Stimulated activated CD8-positive, alpha-beta memory T cell treated with anti-CD3 and anti-CD28 coated beads, Interleukin-12 subunit alpha, Interleukin-12 subunit beta, amount 100 ng/mL, for 24 hours (primary cell): ENCODE measurements at regions not wholly inside any gene's neighbourhood (a gene's known extent, or its start where the extent isn't known, plus 50 kb on each side); places are given as distances from the start of the nearest gene placed in this dataset.
"Not testable (repeated sequence)": the region's sequence is repeated elsewhere in the genome, so short reads cannot be mapped to it uniquely, and the experiment has no call there.

Experiments
- DNase-seq: peaks from one replicate; pipeline ENCODE4 v3.0.0-alpha.2; 2020; ENCODE audit errors: extremely low read depth

DNA sequence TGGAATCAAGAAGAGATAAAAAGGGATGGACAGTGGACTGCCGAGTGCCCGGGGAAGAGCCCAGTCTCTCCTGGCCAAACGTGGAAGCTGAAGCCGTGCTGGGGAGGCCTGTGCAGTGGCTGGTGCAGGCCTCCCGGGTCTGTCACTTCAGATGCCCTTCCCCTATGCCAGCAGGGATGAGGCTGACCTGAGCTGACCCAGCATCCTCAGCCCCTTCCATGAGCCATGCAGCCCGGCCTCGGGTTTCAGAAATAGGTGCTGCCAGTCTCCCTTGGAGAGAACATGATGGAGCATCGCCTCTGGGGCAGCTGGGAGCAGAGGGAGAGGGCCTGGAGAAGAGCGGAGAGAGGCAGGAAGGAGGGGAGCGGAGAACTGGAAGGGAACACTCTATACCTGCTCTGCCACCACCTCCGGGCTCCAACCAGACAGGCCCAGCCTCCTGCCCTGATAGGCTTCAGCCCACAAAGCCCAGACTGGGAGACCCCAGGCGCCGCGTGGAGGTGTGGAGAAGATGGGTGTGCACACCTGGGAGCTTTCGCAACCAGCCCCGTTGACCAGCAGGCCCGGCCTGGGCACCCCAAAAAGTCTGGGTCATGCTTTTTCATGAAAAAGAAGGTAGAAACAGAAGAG lies 68.6 kb upstream of the PPP2R2D start:
- DNase-seq = no peak

- DNase-seq = no peak
Observed at GRCh38 chr10:131833013-131833412, 67.8 kb upstream of the PPP2R2D start.

DNA sequence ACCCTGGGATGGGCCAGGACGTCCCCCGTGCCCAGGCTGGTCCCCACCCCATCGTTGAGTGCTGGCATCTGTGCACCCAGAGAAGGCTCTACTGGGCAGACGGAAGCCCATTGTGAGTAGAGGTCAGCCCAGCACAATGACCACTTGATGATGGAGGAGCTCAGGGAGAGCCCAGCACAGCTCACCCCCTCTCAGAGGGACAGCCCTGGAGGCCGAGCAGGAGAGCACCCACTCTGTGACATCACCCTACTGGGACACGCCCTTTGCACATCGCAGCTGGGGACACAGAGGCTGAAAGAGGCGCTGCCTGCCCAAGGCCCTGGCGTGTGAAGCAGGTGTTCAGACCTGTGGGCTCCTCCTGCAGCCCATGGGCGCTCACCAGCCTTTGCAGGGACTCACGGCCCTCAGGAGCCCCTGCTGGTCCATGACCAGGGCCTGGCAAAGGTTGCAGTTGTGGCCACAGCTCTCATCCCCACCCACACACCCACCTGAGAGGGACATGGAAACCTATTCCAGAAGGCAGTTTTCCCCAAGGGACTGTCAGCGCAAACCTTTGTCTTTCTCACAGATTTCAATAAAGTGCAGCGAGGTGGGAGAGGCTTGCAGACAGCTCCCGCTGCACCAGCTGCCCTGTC lies 67.2 kb upstream of the PPP2R2D start:
- no peak for DNase-seq

- no peak for DNase-seq
Observed at GRCh38 chr10:131834152-131834810, 66.5 kb upstream of the PPP2R2D start.

DNA sequence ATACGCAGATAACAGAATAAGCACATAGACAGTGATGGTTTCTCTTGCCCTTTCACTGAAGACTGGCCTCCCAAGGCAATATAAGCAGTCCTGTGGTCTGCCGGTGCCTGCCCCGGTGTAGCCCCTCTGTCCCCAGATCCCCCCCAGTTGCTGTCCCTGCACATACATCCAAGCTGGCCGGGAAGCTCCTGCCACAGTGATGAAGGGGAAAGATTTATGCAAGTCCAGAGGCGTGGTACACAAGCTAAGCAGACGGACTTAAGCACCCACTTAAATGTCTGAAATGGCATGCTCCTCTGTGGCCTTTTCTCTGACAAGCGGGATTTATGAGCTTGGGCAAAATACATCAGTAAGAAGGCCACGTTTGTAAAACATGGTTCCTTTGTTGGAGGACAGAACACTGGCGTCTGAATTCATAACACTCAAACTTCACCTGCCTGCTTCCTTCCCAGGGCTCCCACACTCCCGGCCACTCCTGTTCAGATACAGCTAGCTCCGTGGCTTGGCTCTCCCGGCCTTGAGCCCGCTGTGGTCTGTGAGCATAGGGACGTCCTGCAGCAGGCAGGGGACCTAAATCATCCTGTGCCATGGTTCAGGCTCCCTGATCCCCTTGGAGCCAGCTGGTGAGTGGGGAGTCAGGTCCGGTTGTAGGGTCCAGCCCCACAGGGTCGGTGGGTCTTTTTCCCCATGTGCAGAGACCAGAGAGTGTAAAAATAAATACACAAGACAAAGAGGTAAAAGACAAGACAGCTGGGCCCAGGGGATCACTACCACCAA lies 61.7 kb upstream of the PPP2R2D start:
- DNase-seq = no peak

GRCh38 chr10:131839880-131840787 lies 60.7 kb upstream of the PPP2R2D start:
- DNase-seq = not testable (repeated sequence)

- no peak for DNase-seq
Observed at GRCh38 chr10:131840788-131841118, 60.1 kb upstream of the PPP2R2D start.

DNA sequence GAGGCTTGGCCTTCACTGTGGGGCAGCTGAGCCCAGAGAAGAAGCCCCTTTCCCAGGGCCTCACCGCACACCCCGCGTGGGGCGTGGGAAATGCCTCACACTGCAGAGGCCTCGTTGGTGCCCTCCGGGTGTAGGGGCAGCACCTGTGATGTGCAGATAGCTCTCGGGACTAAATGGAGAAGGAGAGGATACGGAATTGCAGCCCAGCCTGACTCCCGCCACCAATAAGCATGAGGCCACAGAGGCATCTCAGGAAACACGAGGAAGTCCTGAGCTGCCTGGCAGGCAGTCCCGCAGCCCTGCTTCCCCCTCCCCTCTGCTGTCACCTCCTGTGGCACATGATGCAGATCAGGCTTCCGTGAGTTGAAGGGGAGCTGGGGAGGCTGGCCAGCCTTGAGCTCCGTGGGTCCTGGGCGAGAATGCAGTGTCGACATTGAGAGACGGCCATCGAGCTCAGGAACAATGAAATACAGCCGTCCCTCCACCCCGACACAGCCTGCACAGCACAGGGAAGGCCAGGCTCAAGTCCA lies 59.6 kb upstream of the PPP2R2D start:
- no peak for DNase-seq

GRCh38 chr10:131841661-131842139 lies 59.1 kb upstream of the PPP2R2D start:
- DNase-seq = no peak

- DNase-seq = no peak
Observed at GRCh38 chr10:131842351-131843088, 58.3 kb upstream of the PPP2R2D start.

GRCh38 chr10:131843089-131843595 lies 57.7 kb upstream of the PPP2R2D start:
- DNase-seq = no peak

DNA sequence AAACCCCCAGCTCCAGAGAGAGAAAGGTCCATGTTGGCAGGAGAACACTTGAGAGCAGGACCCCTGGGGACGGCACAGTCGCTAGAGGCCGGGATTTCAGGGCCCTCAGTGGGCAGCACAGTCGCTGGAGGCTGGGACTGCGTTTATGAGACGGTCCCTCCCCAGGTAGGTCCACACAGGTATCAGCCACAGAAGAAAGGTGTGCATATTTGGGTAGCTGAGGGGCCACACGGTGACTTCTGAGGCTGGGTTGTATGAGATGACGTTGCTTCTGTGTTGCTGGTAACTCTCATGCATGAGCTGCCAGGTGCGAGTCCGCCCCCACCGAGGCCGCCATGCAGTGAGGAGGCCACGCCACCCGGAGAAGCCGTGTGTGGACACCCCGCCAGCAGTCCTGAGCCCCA lies 56.9 kb upstream of the PPP2R2D start:
- no peak for DNase-seq

GRCh38 chr10:131844529-131845084 lies 56.2 kb upstream of the PPP2R2D start:
- no peak for DNase-seq

DNA sequence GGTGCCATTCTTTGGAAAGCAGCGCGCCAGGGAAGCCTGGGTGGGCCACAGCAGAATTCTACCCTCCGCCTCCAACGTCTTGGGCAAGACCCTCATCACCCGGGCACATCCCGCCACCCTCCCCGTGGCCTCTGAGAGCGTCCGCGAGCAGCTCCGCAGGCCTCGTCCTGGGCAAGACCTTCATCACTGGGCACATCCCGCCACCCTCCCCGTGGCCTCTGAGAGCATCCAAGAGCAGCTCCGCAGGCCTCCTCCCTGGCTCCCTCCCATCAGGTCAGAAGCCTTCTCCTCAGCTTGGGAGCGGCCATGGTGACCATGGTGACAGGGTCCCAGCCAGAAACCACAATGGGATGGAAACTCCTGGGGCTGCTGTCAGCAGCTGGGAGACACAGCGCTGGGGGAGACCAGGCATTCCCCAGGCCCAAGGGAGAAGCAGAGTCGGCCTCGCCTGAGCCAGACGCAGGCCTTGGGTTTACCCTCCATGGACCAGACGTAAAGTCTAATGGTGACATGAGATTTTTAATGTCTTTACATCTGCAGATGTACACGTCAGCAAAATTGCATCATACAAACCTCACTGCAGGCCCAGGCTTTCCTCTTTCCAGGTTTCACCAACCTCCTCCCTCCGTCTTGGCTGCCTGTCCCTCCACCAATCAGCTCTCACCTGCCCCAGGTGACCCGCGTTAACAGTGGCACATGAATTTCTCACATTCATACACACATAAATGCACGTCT lies 55.1 kb upstream of the PPP2R2D start:
- no peak for DNase-seq

DNA sequence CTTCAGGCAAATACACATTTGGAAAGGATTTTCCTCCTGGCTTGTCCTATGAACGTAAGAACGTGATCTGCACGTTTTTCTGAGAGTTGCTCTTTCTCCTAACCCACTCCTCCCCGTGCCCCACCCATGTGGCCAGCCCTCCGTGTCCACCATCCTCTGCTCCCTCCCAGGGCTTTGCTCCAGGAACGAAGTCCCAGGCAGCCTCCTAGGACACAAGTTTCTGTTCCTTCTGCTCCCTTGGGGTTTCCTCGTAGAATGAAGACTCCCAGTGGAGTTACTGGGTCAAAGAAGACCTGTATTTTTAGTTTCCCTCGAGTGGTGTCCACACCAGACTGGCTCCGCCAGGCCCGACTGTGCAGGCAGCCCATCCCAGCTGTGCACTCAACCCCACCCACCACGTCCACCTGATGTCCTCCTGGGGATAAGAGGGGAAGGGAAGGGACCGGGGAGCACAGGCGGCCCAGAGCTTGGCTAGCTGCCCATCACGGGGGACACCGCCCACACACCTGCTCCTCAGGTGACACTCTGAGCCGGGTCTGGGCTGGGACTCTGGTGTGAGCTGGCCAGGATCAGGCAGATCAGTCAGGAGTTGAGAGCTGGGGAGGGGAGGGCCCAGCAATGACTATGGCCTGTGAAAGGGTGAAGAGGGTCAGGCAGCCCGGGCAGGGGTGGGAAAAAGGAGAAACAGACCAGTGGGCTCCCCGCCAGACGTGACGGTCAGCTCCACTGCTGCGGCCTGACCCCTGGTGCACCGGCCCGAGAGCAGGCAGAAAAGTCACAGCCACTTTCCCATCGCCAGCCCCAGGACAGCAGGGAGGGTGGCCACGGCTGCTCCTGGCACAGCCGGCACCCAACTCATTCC lies 54.3 kb upstream of the PPP2R2D start:
- DNase-seq = no peak

DNA sequence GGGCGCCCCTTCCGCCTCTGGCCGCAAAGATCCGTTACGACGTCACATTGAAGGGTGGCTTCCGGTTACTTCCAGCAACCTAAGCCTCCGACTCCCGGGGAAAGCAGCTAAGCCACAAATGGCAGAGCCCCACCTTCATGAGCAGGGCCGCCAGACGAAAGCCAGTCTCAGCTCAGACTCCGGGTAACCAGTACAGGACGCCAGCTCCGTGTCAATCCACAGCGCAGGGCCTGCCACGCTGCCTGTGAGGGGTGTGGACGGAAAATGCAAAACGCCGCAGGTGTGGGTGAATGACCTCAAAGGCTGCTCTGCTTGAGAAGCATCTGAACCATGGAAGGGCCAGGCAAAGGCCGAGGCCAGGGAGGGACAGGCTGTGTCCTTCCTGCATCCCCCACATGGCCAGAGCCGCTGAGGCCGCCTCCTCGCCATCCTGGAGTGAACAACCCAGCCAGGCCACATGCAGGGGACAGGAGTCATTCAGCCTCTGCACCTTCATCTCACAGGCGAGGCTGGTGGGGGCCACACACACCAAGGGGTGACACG lies 53.5 kb upstream of the PPP2R2D start:
- DNase-seq = no peak

DNA sequence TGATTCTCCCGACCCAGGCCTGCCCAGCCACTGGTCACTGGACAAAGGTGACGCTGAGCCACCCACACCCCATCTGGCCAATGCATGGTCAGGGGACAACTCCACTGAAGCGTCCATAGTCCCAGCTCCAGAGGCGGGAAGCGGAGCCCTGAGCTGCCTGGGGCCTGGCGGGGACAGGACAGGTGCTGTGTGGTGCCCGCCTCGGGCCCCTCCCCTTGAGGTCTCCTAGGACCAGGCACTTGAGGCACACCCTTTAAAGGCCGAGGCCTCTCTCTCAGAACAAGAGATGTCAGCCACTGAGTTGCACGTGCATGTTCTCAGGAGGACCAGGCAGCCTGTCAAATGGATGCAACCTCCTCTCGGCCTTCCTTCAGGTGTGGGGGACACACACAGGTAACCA lies 52.5 kb upstream of the PPP2R2D start:
- no peak for DNase-seq
